ENCODE measurements at regions not wholly inside any gene's neighbourhood (a gene's known extent, or its start where the extent isn't known, plus 50 kb on each side); places are given as distances from the start of the nearest gene placed in this dataset.

DNA sequence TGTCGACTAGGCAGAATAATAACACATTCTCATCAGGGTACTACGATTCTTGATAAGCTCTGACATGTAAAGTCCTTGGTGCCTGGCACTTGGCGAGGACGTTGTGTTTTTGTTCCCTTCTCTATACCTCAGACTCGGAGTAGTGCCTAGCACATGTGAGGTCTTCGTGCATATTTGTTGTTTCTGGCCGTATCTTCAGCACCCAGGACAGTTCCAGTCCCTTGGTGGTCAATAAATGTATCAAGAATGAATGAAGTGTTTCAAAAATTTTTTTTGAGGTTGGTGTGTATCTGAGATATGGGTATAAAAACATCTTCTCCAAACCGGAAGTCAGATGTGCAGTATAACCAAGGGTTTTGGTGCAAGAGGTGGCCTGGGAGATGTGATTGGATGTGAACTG, 198.2 kb downstream of the AACS start (continued):
- TF ChIP-seq, protein P1, sequence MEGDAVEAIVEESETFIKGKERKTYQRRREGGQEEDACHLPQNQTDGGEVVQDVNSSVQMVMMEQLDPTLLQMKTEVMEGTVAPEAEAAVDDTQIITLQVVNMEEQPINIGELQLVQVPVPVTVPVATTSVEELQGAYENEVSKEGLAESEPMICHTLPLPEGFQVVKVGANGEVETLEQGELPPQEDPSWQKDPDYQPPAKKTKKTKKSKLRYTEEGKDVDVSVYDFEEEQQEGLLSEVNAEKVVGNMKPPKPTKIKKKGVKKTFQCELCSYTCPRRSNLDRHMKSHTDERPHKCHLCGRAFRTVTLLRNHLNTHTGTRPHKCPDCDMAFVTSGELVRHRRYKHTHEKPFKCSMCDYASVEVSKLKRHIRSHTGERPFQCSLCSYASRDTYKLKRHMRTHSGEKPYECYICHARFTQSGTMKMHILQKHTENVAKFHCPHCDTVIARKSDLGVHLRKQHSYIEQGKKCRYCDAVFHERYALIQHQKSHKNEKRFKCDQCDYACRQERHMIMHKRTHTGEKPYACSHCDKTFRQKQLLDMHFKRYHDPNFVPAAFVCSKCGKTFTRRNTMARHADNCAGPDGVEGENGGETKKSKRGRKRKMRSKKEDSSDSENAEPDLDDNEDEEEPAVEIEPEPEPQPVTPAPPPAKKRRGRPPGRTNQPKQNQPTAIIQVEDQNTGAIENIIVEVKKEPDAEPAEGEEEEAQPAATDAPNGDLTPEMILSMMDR (IDR thresholded peaks at IDR 0.05; ENCODE audit: control extremely low read depth in 1 of 3, insufficient read depth in 1 of 3, low read depth in 1 of 3, low read length in 3 of 3) = no peak
- no peak for TF ChIP-seq GABPA (IDR thresholded peaks at IDR 0.05; ENCODE audit: borderline replicate concordance, insufficient read depth, low read length)
- TF ChIP-seq, protein P2, sequence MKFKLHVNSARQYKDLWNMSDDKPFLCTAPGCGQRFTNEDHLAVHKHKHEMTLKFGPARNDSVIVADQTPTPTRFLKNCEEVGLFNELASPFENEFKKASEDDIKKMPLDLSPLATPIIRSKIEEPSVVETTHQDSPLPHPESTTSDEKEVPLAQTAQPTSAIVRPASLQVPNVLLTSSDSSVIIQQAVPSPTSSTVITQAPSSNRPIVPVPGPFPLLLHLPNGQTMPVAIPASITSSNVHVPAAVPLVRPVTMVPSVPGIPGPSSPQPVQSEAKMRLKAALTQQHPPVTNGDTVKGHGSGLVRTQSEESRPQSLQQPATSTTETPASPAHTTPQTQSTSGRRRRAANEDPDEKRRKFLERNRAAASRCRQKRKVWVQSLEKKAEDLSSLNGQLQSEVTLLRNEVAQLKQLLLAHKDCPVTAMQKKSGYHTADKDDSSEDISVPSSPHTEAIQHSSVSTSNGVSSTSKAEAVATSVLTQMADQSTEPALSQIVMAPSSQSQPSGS (IDR thresholded peaks at IDR 0.05; ENCODE audit: low read length) = no peak
- no peak for TF ChIP-seq JUN (IDR thresholded peaks at IDR 0.05; ENCODE audit: low read depth, low read length)
- TF ChIP-seq TEAD4 (IDR thresholded peaks at IDR 0.05; ENCODE audit: low read depth, low read length) = no peak
- no peak for TF ChIP-seq HDAC6 (IDR thresholded peaks at IDR 0.05; ENCODE audit: low read depth, low read length)
- TF ChIP-seq BRCA1 (IDR thresholded peaks at IDR 0.05; ENCODE audit: low read depth, low read length) = no peak
- TF ChIP-seq POLR2AphosphoS5 (IDR thresholded peaks at IDR 0.05; ENCODE audit: low read depth, low read length) = no peak
- TF ChIP-seq EGR1 (IDR thresholded peaks at IDR 0.05; ENCODE audit: borderline replicate concordance, low read depth, low read length) = no peak
- no peak for TF ChIP-seq HDAC2 (IDR thresholded peaks at IDR 0.05; ENCODE audit: borderline replicate concordance in 1 of 2, low read depth in 2 of 2, low read length in 2 of 2)
